WTC11 (cell line): ENCODE measurements at regions not wholly inside any gene's neighbourhood (a gene's known extent, or its start where the extent isn't known, plus 50 kb on each side); places are given as distances from the start of the nearest gene placed in this dataset.

Experiments
- ATAC-seq: fragments of 200-7000 bp; cut with Tn5 transposase; 2 replicates; pipeline ENCODE4 v1.10.0; 2021; ENCODE audit warnings: mild to moderate bottlenecking, moderate library complexity
- CTCF ChIA-PET: fragments of 300-600 bp; sonication (Branson Sonifier 250); formaldehyde crosslinking; loops from one replicate; lab custom pipeline; 2021; ENCODE audit warnings: antibody characterized with exemption; lab: Charles Lee
- POLR2A ChIA-PET: fragments of 350-600 bp; sonication (Branson Sonifier 250); formaldehyde crosslinking; loops from one replicate; lab custom pipeline; 2021; ENCODE audit warnings: antibody characterized with exemption; lab: Charles Lee
- DNase-seq: peaks from one replicate; pipeline ENCODE4 v3.0.0; 2021; ENCODE audit warnings: low spot score
- H3K27ac Mint-ChIP-seq: 2 replicates; pipeline ENCODE4 v1.8.0; 2021; ENCODE audit warnings: mixed read lengths
- H3K27me3 Mint-ChIP-seq: 2 replicates; pipeline ENCODE4 v1.8.0; 2021; ENCODE audit warnings: low read depth, mild to moderate bottlenecking, moderate library complexity, mixed read lengths
- H3K36me3 Mint-ChIP-seq: 2 replicates; pipeline ENCODE4 v1.8.0; 2021; ENCODE audit warnings: mixed read lengths
- H3K4me1 Mint-ChIP-seq: 2 replicates; pipeline ENCODE4 v1.8.0; 2022; ENCODE audit warnings: mixed read lengths
- H3K4me3 Mint-ChIP-seq: 2 replicates; pipeline ENCODE4 v1.8.0; 2021; ENCODE audit warnings: mild to moderate bottlenecking, moderate library complexity, mixed read lengths
- H3K9me3 Mint-ChIP-seq: 2 replicates; pipeline ENCODE4 v1.8.0; 2021; ENCODE audit warnings: mixed read lengths
- ATF1 ChIP-seq: sonication (generic); formaldehyde crosslinking; IDR thresholded peaks from 2 replicates; pipeline ENCODE4 v1.8.1; 2023; ENCODE audit warnings: mild to moderate bottlenecking, moderate library complexity, missing genetic modification reagents
- CREB1 ChIP-seq: sonication (generic); formaldehyde crosslinking; IDR thresholded peaks from 2 replicates; pipeline ENCODE4 v1.8.0; 2023; ENCODE audit warnings: mild to moderate bottlenecking, missing genetic modification reagents
- ESRRA ChIP-seq: sonication (generic); formaldehyde crosslinking; IDR thresholded peaks from 2 replicates; pipeline ENCODE4 v1.8.1; 2022; ENCODE audit warnings: mild to moderate bottlenecking, missing genetic modification reagents, borderline replicate concordance
- HMGA2 ChIP-seq: fragments of 250-450 bp; sonication (Bioruptor Pico); IDR thresholded peaks from 2 replicates; pipeline ENCODE4 v1.4.0; 2021; ENCODE audit warnings: mild to moderate bottlenecking, moderate library complexity
- JUN ChIP-seq: sonication (generic); formaldehyde crosslinking; IDR thresholded peaks from 2 replicates; pipeline ENCODE4 v1.8.0; 2023; ENCODE audit warnings: mild to moderate bottlenecking, missing genetic modification reagents
- NR2C2 ChIP-seq: sonication (generic); formaldehyde crosslinking; IDR thresholded peaks from 2 replicates; pipeline ENCODE4 v1.8.0; 2022; ENCODE audit warnings: mild to moderate bottlenecking, missing genetic modification reagents
- NR3C1 ChIP-seq: sonication (generic); formaldehyde crosslinking; conservative IDR thresholded peaks from 2 replicates; pipeline ENCODE4 v1.8.1; 2023; ENCODE audit warnings: low read depth, mild to moderate bottlenecking, missing genetic modification reagents
- SP1 ChIP-seq: sonication (generic); formaldehyde crosslinking; conservative IDR thresholded peaks from 2 replicates; pipeline ENCODE4 v1.8.1; 2022; ENCODE audit warnings: missing genetic modification reagents
- TEAD1 ChIP-seq: sonication (generic); formaldehyde crosslinking; IDR thresholded peaks from 2 replicates; pipeline ENCODE4 v1.8.0; 2022; ENCODE audit warnings: mild to moderate bottlenecking, missing genetic modification reagents
- ZNF121 ChIP-seq: sonication (generic); formaldehyde crosslinking; IDR thresholded peaks from 2 replicates; pipeline ENCODE4 v1.8.0; 2023; ENCODE audit warnings: missing genetic modification reagents
- TF ChIP-seq, protein P1 (sequence below): fragments of 250-450 bp; sonication (Bioruptor Pico); conservative IDR thresholded peaks from 2 replicates; pipeline ENCODE4 v1.9.0; 2021; ENCODE audit warnings: mild to moderate bottlenecking
- TF ChIP-seq, protein P2 (sequence below): sonication (generic); formaldehyde crosslinking; IDR thresholded peaks from 2 replicates; pipeline ENCODE4 v1.8.1; 2023; ENCODE audit warnings: mild to moderate bottlenecking, moderate library complexity, missing genetic modification reagents
- TF ChIP-seq, protein P3 (sequence below): sonication (generic); formaldehyde crosslinking; IDR thresholded peaks from 2 replicates; pipeline ENCODE4 v1.8.1; 2023; ENCODE audit warnings: mild to moderate bottlenecking, missing genetic modification reagents, moderate library complexity
- TF ChIP-seq, protein P4 (sequence below): sonication (generic); formaldehyde crosslinking; IDR thresholded peaks from 2 replicates; pipeline ENCODE4 v1.8.1; 2022; ENCODE audit warnings: mild to moderate bottlenecking, moderate library complexity, missing genetic modification reagents
- TF ChIP-seq, protein P5 (sequence below): sonication (generic); formaldehyde crosslinking; IDR thresholded peaks from 2 replicates; pipeline ENCODE4 v1.8.0; 2023; ENCODE audit warnings: missing genetic modification reagents
- TF ChIP-seq, protein P6 (sequence below): sonication (generic); formaldehyde crosslinking; conservative IDR thresholded peaks from 2 replicates; pipeline ENCODE4 v1.8.1; 2023; ENCODE audit warnings: mild to moderate bottlenecking, low read depth, missing genetic modification reagents, moderate library complexity
- TF ChIP-seq, protein P7 (sequence below): sonication (generic); formaldehyde crosslinking; IDR thresholded peaks from 2 replicates; pipeline ENCODE4 v1.8.0; 2022; ENCODE audit warnings: mild to moderate bottlenecking, missing genetic modification reagents

DNA sequence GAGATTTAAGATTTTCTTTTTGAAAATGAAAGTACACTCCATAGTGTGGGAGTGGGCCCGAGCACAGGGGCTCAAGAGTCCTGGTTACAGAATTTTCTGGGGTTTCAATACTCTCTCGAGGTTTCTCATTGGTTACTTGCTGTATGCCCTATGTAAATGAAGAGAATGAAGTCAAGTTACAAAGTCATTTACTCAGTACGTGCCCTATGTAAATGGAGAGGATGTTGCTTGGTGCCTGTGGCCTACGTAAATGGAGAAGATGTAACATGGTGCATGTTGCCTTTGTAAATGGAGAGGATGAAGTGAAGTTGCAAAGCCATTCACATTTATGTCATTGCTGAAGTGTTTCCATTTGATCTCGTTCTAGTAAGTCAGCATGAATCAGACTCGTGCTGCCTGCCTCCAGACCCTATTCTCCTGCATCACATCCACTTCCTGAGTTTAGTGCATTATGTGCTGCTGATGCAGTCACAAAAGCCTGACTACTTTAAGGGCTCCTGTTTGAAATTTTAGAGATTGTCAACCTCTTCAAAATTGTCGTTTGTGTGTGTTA is 302.0 kb downstream of the ZBBX start (continued):
- TF ChIP-seq, protein P1, sequence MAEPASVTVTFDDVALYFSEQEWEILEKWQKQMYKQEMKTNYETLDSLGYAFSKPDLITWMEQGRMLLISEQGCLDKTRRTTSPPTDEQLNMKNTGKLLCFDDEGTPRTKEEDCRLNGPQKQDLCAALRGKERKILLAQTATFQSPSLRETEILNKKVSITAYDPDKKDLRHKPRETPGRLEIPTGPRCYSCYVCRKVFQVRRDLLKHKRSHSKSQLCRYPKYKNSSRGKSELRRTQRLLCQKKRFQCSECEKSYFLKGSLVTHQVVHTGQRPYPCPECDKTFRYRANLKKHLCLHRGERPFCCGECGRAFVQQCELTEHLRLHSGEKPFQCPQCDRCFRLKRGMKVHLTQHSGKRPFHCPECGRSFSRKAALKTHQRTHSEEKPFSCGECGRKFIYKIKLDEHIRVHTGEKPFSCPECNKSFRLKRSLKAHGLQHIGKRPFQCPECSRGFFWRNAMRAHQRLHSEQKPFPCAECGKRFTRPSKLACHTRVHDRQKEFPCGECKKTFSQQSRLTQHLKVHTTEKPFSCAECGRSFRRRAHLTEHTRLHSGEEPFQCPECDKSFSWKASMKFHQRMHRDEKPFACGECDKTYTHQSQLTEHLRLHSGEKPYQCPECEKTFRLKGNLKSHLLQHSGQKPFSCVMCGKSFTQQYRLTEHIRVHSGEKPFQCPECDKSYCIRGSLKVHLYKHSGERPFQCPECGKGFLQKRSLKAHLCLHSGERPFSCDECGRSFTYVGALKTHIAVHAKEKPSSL = no peak
- TF ChIP-seq, all 79 proteins: peak for 0

DNA sequence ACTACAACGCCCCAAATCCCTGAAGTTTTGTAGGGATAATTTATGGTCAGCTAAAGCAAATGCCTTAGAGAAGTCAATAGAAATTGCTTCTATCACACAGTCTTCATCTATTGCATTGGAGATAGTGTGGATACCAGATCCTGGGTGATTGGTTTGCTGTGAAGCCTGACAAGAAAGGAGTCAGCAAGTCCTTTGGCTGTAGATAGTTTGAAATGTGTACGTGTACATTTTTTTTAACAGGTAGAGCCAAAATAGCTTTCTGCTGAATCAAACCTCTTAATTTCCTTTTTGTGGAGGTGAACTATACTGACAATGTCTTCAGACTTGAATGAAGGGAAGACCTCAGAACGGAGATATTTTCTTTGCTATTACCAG is 312.3 kb downstream of the ZBBX start:
- ATAC-seq = no peak
- no peak overlapping the region for H3K4me3 Mint-ChIP-seq
- no peaks in the 10 kb centered on the region for H3K9me3 Mint-ChIP-seq
- no peaks in the 10 kb centered on the region for H3K27me3 Mint-ChIP-seq
- no peaks in the 10 kb centered on the region for H3K4me1 Mint-ChIP-seq
- ChIA-PET POLR2A (no interaction called here), CTCF (no interaction called here)
- DNase-seq = no peak
- no peak overlapping the region for H3K27ac Mint-ChIP-seq
- TF ChIP-seq NR3C1 (CRISPR knock-in tag) (no peak), NR2C2 (no peak), CREB1 (no peak), HMGA2 (CRISPR knock-in tag) (no peak), ATF1 (no peak), SP1 (CRISPR knock-in tag) (no peak)
- TF ChIP-seq, protein P2, sequence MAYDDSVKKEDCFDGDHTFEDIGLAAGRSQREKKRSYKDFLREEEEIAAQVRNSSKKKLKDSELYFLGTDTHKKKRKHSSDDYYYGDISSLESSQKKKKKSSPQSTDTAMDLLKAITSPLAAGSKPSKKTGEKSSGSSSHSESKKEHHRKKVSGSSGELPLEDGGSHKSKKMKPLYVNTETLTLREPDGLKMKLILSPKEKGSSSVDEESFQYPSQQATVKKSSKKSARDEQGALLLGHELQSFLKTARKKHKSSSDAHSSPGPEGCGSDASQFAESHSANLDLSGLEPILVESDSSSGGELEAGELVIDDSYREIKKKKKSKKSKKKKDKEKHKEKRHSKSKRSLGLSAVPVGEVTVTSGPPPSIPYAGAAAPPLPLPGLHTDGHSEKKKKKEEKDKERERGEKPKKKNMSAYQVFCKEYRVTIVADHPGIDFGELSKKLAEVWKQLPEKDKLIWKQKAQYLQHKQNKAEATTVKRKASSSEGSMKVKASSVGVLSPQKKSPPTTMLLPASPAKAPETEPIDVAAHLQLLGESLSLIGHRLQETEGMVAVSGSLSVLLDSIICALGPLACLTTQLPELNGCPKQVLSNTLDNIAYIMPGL (CRISPR knock-in tag) = no peak
- TF ChIP-seq, protein P3, sequence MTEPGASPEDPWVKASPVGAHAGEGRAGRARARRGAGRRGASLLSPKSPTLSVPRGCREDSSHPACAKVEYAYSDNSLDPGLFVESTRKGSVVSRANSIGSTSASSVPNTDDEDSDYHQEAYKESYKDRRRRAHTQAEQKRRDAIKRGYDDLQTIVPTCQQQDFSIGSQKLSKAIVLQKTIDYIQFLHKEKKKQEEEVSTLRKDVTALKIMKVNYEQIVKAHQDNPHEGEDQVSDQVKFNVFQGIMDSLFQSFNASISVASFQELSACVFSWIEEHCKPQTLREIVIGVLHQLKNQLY (CRISPR knock-in tag) = no peak
- no peaks in the 10 kb centered on the region for H3K36me3 Mint-ChIP-seq

DNA sequence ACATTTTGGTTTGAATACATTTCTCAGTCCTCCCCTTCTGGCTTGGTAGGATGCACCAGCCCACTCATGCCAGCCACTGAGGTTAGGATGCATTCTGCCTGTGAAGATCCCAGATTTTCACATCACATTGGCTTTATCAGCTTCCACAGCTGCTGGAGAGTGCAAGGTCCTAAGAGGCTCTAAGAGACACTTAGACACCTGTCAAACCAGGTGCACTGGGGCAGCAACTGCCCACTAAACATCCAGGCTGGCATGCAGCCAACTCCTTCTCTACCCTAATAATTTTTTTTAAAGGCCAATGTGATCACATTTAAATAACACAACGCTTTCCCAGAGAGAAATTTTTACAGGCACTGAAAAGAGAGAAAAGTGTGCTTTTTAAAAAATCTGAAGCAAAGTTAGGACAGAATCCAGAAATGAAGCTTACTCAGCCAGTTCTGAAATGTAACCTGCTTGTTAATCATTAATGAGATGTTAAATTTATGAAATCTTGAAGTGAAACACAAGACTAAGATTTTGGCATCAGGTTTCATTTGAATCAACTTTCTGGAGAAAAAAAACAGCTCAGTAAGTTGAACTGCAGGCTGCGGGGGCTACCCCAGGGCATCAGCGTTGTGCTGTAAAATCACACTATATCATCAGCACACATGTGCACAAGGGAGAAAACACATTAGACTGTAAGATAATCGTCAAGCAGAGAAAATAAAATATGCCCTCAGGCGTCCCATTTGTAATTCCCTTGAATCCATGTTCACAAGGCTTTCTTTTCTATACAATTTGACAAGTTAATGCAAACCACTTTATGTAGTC is 312.9 kb downstream of the ZBBX start:
- ATAC-seq (no peak), DNase-seq (no peak)
- no peak overlapping the region for H3K4me3 Mint-ChIP-seq
- H3K36me3 Mint-ChIP-seq = no peaks in the 10 kb centered on the region
- TF ChIP-seq, protein P4, sequence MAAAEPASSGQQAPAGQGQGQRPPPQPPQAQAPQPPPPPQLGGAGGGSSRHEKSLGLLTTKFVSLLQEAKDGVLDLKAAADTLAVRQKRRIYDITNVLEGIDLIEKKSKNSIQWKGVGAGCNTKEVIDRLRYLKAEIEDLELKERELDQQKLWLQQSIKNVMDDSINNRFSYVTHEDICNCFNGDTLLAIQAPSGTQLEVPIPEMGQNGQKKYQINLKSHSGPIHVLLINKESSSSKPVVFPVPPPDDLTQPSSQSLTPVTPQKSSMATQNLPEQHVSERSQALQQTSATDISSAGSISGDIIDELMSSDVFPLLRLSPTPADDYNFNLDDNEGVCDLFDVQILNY (CRISPR knock-in tag) = no peak
- TF ChIP-seq ESRRA = no peak
- no peak for TF ChIP-seq NR3C1 (CRISPR knock-in tag)
- TF ChIP-seq ZNF121 = no peak
- TF ChIP-seq, protein P5, sequence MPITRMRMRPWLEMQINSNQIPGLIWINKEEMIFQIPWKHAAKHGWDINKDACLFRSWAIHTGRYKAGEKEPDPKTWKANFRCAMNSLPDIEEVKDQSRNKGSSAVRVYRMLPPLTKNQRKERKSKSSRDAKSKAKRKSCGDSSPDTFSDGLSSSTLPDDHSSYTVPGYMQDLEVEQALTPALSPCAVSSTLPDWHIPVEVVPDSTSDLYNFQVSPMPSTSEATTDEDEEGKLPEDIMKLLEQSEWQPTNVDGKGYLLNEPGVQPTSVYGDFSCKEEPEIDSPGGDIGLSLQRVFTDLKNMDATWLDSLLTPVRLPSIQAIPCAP (CRISPR knock-in tag) = no peak
- no peak for TF ChIP-seq TEAD1 (CRISPR knock-in tag)
- TF ChIP-seq, protein P6, sequence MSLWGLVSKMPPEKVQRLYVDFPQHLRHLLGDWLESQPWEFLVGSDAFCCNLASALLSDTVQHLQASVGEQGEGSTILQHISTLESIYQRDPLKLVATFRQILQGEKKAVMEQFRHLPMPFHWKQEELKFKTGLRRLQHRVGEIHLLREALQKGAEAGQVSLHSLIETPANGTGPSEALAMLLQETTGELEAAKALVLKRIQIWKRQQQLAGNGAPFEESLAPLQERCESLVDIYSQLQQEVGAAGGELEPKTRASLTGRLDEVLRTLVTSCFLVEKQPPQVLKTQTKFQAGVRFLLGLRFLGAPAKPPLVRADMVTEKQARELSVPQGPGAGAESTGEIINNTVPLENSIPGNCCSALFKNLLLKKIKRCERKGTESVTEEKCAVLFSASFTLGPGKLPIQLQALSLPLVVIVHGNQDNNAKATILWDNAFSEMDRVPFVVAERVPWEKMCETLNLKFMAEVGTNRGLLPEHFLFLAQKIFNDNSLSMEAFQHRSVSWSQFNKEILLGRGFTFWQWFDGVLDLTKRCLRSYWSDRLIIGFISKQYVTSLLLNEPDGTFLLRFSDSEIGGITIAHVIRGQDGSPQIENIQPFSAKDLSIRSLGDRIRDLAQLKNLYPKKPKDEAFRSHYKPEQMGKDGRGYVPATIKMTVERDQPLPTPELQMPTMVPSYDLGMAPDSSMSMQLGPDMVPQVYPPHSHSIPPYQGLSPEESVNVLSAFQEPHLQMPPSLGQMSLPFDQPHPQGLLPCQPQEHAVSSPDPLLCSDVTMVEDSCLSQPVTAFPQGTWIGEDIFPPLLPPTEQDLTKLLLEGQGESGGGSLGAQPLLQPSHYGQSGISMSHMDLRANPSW (CRISPR knock-in tag) = no peak
- TF ChIP-seq JUN = no peak
- TF ChIP-seq, protein P7, sequence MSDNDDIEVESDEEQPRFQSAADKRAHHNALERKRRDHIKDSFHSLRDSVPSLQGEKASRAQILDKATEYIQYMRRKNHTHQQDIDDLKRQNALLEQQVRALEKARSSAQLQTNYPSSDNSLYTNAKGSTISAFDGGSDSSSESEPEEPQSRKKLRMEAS (CRISPR knock-in tag) = no peak
- POLR2A ChIA-PET = no interaction called here
- H3K27me3 Mint-ChIP-seq = no peaks in the 10 kb centered on the region
- H3K9me3 Mint-ChIP-seq = no peaks in the 10 kb centered on the region
- H3K4me1 Mint-ChIP-seq = no peaks in the 10 kb centered on the region
- CTCF ChIA-PET = no interaction called here
- no peak overlapping the region for H3K27ac Mint-ChIP-seq
